GM18499 (cell line): ENCODE measurements at regions not wholly inside any gene's neighbourhood (a gene's known extent, or its start where the extent isn't known, plus 50 kb on each side); places are given as distances from the start of the nearest gene placed in this dataset.
"Not testable (repeated sequence)": the region's sequence is repeated elsewhere in the genome, so short reads cannot be mapped to it uniquely, and the experiment has no call there.

Source experiments
- ATAC-seq: cut with Tn5 transposase; IDR thresholded peaks from one replicate; pipeline ENCODE4 v1.9.1; 2021; ENCODE audit warnings: moderate number of reproducible peaks; ENCODE audit not compliant: insufficient read depth, unreplicated experiment

DNA sequence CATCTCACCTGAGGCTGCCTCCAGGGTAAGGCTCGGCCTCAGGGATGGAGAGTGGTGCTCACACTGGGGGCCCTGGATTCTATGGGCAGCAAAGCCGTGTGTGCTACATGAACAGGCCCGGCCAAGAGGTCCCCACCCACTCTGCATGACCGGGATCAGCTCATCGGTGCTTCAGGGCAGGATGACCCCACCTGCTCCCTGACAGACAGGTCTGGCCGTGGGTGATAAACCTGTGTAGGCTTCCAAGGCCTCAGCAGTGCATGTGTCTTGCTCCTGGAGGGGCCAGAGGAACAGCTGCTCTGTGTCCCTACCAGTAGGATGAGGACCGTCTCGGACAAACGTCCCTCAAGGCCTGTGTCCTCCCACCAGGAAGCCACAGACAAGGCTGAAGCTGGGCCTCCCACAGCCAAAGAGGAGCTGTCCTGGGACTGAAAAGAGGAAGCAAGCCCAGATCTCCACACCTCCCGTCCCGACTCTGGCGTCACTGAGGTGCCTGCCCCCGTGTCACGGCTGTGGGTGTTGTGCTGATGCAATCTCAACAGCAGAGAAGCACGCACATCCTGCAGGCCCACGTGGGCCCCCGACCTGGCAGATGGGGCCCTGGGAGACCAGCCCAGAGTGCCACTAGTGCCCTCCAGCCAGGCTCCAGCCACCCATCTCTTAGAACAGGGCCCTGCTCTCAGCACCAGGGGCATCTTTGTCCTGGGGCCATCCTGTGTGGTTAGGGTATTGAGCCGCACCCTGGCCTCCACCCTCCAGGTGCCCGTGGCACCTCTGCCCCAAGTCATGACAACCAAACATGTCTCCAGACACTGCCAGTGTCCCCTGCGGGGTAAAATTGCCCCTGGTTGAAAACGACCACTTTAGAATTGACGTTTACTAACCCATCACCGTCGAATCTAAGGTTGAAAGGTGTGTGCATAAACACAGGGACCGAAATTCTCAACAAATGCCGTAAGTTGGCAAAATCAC lies 5455.9 kb upstream of the TPTE start:
- ATAC-seq: not testable (repeated sequence)

DNA sequence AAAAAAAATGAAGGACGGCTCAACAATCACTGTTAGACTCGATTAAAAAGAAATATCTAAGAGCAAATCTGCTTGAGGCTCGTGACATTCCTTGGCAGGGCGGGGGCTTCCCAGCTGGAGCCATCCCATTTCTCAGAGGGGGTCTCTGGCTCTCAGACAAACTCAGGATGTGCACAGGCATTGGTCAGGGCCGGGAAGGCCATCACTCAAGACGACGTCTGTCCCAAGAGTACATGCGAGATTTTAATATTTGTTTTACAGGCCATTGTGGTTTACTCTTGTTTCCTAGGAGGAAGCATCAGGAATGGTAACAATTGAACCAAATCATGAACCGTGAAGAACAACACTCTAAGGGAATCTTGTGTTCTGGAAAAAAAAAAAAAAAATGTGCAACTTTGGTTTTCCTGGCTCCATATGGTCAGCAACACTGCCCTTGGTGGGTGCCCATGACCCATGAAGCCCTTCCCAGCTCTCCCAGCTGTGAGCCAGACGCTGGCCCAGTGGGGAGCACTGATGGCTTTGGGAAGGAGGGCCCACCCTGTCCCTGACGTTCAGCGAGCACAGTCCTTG lies 5454.6 kb upstream of the TPTE start:
- ATAC-seq: not testable (repeated sequence)

- ATAC-seq: not testable (repeated sequence)
These were observed 5453.9 kb upstream of the TPTE start for GRCh38 chr21:5067326-5068048.

DNA sequence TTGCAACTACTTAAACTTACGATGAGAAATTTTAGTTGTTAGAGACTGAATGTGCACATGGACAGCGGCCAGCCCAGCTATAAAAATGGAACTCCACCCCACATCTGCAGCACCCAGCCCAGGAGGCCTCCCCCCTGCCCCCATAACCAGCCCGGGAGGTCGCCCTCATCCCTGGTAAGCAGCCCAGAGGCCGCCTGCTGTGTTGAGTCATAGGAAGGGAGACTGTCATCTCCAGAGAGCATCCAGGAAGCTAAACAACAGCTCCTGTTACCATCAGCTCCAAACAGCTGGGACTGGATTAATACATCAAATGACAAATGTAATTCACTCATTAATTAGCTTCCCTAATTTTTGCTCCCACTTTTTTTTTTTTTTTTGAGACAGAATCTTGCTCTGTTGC lies 5452.7 kb upstream of the TPTE start:
- not testable (repeated sequence) for ATAC-seq

DNA sequence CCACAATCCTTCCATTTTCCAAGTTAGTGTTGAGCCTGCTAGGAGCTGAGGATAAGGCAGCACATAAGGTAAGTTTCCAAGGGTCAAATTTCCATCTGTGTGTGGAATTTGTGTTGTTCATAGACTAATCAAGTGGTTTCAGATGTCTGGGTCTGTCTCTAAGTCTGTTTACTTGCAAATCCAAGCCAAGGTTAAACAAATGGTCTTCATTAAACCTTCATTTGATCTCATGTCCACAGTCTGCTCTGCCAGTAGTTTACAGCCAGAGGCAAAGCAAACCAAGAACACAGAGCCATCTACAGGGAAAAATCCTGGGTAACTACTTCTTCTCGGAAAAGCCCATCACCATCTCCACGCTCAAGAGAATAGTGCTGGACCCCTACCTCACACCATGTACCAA lies 5450.2 kb upstream of the TPTE start:
- not testable (repeated sequence) for ATAC-seq

DNA sequence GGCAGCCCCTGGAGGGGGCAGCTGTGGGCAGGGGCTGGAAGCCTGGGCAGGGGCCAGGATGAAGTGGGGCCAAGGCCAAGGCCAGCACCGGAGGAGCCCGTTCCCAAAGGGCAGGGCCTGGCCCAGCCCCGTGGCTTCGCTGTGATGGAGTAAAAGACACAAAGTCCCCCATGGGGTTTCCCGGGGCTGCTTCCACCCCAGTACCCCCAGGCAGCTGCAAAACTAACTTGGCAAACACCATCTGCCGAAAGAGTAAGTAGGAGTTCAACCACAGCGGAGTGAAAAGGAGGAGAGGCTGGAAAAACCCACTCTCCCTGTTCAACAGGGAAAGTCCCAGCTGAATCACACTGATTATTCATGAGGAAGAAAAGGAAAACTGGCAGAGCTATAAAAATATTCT lies 5444.5 kb upstream of the TPTE start:
- not testable (repeated sequence) for ATAC-seq

DNA sequence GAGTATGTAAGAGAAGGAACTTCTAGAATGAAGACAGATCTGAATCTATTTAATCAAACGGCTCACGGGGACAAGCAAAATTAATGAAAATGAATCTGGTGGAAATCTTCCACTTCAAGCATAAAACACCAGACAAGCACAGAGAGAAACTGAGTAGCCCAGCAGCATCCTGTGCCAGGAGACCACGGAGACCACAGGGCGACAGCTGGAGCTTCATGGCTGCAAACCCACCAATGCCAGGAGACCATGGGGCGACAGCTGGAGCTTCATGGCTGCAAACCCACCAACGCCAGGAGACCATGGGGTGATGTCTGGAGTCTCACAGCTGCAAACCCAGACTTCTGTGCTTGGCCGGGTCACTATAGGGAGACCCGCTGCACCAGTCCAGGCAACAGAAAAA lies 5442.0 kb upstream of the TPTE start:
- ATAC-seq: not testable (repeated sequence)

- not testable (repeated sequence) for ATAC-seq
These were observed 5441.4 kb upstream of the TPTE start for GRCh38 chr21:5080015-5080414.

DNA sequence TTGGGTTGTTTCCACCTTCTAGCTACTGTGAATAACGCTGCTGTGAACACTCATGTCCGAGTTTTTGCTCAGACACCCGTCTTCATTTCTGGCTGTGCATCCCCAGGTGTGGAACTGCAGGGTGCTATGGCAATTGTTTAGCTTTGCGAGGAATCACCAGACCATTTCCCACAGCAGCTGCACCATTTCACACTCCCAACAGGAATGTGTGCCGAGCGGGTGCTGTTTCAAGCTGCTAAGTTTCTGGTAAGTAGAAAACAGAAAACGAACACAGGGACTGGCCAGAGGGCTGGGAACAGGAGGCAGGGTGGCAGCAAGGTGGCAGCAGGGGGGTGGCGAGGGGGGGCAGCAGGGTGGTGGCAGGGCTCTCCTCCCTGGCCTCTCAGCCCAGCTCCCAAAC lies 5437.1 kb upstream of the TPTE start:
- ATAC-seq: not testable (repeated sequence)

DNA sequence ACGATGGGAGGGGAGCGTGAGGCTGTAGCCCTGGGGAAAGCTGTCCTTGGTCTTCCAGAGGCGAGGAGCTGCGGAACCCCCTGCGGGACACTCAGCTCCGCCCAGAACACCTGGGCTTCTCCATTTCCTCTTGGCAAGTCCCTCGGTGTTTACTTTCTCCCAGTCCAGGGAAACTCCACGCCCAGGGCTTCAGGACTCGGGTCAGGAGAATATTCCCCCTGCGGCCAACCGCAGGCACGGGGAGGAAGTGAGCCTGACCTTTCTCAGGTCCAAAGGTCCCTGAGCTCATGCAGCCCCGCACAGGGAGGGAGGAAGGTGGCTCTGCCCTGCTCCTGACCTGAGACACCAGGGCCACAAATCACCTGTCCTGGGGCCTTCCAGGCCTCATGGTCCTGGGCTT lies 5435.9 kb upstream of the TPTE start:
- not testable (repeated sequence) for ATAC-seq

DNA sequence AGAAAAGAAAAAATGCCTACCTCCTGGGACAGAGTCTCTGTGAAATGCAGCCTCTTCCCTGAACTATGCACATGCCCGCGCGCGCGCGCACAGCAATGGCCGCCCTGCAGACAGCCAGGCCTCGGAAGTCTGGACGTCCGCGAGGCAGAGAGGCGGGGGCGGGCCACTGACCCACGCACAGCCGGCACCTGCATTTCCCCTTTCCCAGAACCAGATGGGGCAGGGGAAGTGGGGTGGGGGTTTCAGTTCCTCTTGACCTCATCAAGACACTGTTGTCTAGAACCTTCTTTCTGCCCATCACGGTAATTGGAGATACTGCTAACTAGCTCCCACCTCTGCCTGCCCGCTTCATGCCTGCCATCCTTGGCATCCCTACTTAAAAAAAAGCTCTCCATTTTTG lies 5435.0 kb upstream of the TPTE start:
- not testable (repeated sequence) for ATAC-seq

DNA sequence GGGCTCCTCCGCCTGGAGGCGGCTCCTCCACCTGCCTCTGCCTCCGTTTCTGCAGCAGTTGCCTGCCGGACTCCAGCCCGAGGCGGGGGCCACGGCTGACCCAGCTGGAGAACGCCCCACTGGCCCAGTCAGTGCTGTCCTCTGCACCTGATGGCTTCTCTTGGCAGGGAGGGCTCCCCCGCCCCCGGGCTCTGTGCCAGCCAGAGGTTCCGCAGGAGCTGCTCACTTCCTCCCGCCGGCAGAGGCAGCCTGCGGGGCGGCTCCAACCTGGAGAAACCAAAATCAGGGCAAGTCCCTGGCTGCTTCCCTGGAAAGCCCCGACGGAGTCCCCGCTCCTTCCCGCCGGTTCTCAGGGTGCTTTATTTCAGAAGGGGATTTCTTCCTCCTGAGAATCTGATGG lies 5432.6 kb upstream of the TPTE start:
- not testable (repeated sequence) for ATAC-seq

DNA sequence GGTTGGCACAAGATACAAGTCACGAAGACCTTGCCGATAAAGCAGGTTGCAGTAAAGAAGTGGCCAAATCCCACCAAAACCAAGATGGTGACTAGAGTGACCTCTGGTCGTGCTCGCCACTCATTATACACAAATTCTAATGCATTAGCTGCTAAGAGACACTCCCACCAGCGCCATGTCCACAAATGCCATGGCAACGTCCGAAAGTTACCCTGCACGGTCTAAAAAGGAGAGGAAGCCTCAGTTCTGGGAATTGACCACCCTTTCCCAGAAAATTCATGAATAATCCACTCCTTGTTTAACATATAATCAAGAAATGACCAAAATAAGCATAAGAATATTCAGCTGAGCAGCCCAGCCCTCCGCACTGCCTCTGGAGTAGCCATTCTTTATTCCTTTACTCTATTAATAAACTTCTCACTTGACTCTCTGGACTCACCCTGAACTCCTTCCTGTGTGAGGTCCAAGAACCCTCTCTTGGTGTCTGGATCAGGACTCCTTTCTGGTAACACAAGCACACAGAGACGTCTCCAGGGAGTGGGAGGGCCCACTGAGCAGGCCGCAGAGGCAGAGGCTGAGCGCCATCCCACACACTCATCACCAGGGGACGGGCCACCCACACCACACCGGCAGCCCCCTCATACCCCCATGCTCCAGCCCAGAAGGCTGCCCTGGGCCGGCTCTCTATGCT lies 5431.8 kb upstream of the TPTE start:
- not testable (repeated sequence) for ATAC-seq

DNA sequence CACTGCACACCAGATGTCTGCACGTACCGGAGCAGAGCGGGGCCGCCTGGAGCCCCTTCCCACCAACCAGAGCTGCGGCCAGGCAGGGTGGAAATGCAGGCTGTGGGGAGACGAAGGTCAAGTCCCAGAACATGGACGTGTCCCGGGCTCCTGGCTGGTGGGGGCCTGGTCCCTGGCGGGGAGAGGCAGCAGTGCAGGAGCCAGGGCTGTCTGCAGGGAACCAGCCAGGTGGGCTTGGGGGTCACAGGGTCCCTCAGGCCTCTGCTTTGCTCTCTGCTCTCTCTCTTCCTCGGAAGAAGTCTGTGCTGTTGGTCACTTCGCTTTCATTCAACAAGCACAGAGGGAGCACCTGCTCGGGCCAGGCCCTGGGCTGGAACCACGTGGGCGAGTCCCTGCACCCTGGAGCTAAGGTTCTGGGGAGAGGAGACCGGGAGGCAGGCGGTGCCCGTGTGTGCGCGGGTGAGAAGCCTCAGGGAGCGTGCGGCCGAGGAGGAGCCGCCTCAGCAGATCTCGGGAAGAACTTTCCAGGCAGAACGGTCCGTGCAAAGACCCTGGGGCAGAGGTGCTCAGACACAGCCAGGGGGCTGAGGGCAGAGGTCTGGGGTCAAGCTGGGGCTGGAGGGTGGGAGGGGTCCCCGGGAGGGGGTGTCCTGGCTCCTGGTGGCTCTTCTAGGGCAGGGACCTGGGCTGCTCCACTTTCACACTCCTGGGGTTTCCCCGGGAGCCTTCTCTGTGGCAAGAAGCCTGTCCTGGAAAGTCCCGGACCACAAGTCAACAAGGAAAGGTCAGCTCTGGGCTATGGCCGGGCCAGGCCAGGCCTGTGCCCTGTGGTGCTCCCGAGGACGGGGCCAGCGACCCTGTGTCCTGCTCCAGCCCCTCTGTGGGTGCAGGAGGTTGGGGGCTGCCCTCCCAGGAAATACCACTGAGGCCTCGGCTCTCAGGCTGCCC lies 5431.0 kb upstream of the TPTE start:
- not testable (repeated sequence) for ATAC-seq

DNA sequence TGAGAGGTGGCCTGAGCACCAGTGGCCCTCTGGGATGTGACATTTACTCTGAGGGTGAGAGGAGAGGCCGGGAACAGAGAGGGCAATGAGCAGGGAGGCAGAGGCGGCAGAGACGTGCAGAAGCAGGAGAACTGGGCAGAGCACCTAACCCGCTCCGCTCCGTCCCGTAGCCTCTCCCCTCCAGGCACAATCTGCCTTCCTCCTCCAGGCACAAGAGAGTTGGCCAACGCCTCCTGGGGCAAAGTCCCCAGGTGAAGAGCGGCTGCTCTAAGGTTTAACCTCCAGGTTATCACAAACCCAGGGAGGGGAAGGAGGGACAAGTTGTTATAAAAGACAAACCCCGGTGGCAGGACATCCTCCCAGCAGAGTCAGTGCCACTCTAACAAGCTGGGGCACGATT lies 5430.1 kb upstream of the TPTE start:
- ATAC-seq: not testable (repeated sequence)

DNA sequence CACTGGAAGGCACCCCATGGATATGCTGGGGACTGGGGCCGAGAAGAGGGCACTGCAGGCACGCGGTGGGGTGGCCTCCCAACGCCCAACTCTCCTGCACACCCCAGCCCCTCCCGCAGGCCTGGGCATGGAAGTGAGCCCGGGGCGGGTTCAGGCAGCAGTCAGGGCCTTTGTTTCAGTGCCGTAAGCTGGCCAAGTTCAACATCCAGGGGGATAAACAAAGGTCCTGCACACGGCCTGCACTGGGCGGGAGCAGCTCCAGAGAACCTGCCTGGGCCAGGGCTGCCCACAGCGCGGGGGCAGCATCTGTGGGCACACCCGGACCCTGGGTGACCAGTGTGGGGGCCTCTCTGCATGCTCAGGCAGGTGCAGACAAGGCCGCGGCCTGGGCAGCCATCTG lies 5425.8 kb upstream of the TPTE start:
- ATAC-seq: not testable (repeated sequence)

DNA sequence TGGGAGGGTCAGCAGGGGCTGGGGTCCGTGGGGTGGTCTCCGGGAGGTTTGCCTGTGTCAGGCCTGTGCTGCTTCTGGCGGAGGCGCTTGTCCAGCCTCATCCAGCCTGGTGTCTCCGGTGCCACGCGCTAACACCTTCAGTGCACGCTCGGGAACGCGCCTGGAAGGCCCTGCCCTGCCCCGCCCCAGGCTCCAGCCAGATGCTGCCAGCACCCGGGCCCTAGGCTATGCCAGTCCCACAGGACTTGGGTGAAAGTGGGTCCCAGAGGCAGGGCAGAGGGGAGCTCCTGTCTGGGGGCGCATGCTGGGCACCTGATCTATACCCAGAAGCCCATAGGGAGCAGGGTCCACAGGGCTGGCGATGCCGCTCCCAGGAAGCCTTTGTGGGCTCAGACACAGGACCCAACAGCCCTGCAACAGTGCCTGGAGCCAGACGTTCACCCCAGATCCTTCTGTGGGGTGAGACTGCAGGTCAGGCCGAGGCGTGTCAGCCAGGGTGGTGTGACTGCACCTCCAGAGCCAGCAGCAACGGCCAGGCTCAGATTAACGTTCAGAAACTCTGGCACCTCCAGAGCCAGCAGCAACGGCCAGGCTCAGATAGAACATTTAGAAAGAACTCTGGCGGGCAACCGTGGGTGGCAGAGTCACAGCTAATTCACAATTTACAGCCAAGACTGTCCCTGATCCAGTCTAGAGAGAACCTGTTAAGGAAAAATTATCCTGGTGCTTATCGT lies 5423.2 kb upstream of the TPTE start:
- ATAC-seq: not testable (repeated sequence)

DNA sequence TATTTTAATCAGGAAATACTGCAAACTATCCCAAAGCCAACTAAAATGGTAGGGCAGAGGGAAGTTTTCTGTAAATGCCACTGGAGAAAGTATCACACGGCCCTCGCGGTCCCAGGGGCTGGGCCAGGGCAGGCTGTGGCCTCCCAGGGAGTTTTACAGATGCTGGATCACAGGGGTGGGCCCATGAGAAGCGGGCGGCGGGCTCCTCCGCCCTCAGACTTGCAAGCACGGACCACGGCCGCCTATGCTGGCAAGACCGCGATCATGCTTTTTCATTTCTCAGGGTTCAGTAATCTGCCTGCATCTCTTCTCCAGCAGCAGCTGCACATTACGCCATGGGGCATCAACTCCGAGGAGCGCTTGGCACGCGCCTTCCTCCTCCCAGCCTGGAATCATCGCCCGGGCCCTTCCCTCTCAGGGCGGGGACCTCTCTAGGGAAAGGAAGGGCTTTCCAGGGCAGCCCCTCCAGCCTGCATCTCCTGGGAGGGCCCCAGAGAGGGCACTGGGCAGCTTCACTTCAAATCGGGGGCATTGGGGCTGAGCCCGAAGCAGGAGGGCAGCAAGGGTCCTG lies 5420.7 kb upstream of the TPTE start:
- not testable (repeated sequence) for ATAC-seq
